Activated naive CD4-positive, alpha-beta T cell treated with anti-CD3 and anti-CD28 coated beads, Interleukin-2, amount 50 U/mL, for 24 hours (primary cell): ENCODE measurements at regions not wholly inside any gene's neighbourhood (a gene's known extent, or its start where the extent isn't known, plus 50 kb on each side); places are given as distances from the start of the nearest gene placed in this dataset.

Source experiments
- H3K27ac Mint-ChIP-seq: one replicate; pipeline ENCODE4 v1.8.0; 2021; ENCODE audit warnings: mild to moderate bottlenecking, mixed read lengths
- H3K27me3 Mint-ChIP-seq: one replicate; pipeline ENCODE4 v1.8.0; 2021; ENCODE audit warnings: mixed read lengths
- H3K36me3 Mint-ChIP-seq: one replicate; pipeline ENCODE4 v1.8.0; 2021; ENCODE audit warnings: mixed read lengths
- H3K4me1 Mint-ChIP-seq: one replicate; pipeline ENCODE4 v1.8.0; 2021; ENCODE audit warnings: mixed read lengths
- H3K4me3 Mint-ChIP-seq: one replicate; pipeline ENCODE4 v1.8.0; 2021; ENCODE audit warnings: mild to moderate bottlenecking, mixed read lengths
- H3K9me3 Mint-ChIP-seq: one replicate; pipeline ENCODE4 v1.8.0; 2021; ENCODE audit warnings: mixed read lengths

DNA sequence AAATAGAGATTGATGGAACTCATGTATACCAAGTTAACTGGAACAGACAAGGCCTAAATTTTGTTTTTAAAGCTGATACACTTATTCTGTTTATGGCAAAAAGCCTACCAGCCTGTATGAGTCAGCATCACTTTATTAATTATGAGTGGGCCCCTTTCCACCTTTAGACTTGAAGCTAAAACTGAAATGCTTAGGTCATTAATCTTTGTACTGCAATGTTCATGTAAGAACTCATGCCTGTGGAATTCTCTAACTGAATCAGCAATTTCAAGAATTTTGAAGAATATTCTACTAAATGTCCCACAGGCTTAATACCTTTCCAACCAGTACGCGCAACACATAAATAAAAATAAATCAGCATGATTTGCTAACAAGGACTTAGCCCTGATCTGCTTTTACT lies 140.2 kb upstream of the PHACTR1 start:
- no peaks in the 10 kb centered on the region for H3K9me3 Mint-ChIP-seq
- peaks cover 2% of the 10 kb centered on the region for H3K27me3 Mint-ChIP-seq
- no peaks in the 10 kb centered on the region for H3K4me1 Mint-ChIP-seq
- no peak overlapping the region for H3K4me3 Mint-ChIP-seq
- H3K36me3 Mint-ChIP-seq, result no peaks in the 10 kb centered on the region
- H3K27ac Mint-ChIP-seq, result no peak overlapping the region

DNA sequence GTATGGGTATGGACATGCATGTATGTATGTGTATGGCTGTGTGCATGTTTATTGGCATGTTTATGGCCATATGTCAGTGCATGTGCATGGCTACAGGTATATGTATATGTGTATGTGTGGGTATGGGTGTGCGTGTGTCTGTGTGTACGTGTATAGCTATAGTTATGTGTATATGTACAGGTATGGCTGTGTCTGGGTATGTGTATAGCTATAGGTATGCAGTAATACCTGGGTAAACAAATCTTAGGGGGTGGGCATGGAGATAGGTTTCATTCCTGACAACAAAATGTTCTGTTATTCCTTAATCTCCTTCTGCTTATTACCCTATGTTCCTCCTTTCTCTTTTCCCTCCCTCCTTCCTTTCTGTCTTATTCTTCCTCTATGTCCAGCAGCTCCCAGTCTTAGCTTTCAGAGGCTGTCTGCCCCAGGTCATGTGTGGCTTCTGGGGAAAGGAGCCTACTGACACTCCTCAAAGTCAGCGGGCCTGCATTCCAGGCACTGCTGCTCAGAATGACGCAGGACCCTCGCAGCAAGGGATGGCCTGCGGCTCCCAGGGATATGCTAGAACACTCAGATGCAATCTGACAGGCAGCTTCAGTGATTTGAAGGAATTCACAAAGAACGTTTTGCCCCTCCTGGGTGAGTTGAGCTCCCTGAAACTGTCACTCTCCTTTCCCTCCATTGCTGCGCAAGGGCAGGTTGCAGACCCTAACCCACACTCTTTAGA lies 139.3 kb upstream of the PHACTR1 start:
- no peak overlapping the region for H3K27ac Mint-ChIP-seq
- H3K4me1 Mint-ChIP-seq, result no peaks in the 10 kb centered on the region

DNA sequence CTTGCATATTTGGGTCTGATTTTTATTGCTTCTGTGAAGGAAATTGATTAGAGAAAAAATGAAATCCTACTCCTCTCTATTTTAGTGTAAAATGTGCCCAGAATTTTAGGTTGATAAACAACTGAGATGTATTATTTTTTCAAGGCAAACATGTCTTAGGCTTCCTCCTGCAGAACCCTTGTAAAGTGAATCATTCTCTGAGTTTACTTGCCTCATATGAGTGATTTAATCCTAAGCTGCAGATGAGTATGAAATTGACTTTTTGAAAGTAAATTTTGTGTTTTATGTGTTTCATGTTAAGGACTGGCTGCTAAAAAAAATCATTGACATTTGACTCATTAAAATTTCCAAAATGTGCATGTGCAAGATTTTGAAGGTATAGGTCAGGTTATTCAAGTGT lies 138.5 kb upstream of the PHACTR1 start:
- Mint-ChIP-seq H3K36me3 (no peaks in the 10 kb centered on the region), H3K4me3 (no peak overlapping the region), H3K27me3 (peaks cover 2% of the 10 kb centered on the region), H3K27ac (no peak overlapping the region), H3K9me3 (no peaks in the 10 kb centered on the region), H3K4me1 (no peaks in the 10 kb centered on the region)

More for the DNA sequence above, 139.3 kb upstream of the PHACTR1 start:
- H3K27me3 Mint-ChIP-seq, result peaks cover 2% of the 10 kb centered on the region
- H3K9me3 Mint-ChIP-seq, result no peaks in the 10 kb centered on the region
- H3K4me3 Mint-ChIP-seq, result no peak overlapping the region
- no peaks in the 10 kb centered on the region for H3K36me3 Mint-ChIP-seq

DNA sequence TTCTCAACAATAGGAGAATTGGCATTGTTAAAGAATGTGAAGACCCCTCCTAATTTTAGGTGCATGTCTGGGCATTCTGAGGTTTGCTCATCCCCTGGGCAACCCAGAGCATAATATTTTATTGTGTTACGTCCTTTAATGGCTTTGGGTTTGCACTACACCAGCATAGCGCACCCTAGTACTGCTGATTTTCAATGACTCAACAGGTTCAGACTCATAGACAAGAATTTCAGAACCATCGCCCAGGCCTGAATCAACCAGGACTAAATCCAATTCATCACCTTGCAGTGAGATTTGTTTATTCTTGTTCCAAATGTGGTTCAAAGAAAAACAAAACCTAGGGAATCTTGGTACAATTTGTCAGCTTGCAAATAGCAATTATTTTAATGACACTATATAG lies 137.8 kb upstream of the PHACTR1 start:
- Mint-ChIP-seq H3K27me3 (peaks cover 3% of the 10 kb centered on the region), H3K4me1 (no peaks in the 10 kb centered on the region), H3K4me3 (no peak overlapping the region), H3K9me3 (no peaks in the 10 kb centered on the region), H3K36me3 (no peaks in the 10 kb centered on the region), H3K27ac (no peak overlapping the region)

GRCh38 chr6:12580290-12580689 lies 136.3 kb upstream of the PHACTR1 start:
- no peak overlapping the region for H3K27ac Mint-ChIP-seq
- no peaks in the 10 kb centered on the region for H3K9me3 Mint-ChIP-seq
- H3K36me3 Mint-ChIP-seq, result no peaks in the 10 kb centered on the region
- no peaks in the 10 kb centered on the region for H3K4me1 Mint-ChIP-seq
- H3K27me3 Mint-ChIP-seq, result peaks cover 5% of the 10 kb centered on the region
- H3K4me3 Mint-ChIP-seq, result no peak overlapping the region

DNA sequence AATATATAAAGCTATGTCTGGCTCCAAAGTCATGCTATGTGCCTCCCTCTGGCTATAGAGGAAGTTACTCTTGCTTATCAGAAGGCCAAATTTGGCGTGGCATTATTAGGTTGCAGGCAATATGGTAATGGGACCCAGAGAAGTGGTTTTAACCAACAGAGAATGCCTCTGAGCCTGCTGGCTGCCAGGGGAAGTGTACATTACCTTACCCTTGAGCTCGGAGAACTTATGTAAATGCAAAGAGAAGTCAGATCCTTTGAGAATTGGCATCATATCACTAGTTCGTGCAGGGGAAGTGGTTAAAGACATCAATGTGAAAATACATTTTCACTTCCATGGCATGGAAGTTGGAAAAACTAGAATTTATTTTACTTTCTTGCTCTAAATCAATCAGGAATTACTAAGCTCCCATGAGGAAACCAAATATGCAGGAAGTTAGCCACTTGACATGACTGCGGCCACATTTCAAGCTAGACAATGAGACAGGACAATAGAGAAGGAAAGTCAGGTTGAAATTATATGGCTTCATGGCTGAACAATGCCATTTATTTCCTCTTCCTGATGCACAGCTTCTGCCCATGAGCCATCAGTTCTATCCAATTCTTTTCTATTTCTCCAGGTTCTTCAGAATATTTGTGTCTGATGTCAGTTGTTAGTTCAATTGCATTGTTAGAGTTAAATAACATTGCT lies 134.0 kb upstream of the PHACTR1 start:
- Mint-ChIP-seq H3K9me3 (no peaks in the 10 kb centered on the region), H3K27ac (no peak overlapping the region), H3K36me3 (no peaks in the 10 kb centered on the region), H3K4me3 (no peak overlapping the region), H3K27me3 (peaks cover 11% of the 10 kb centered on the region), H3K4me1 (no peaks in the 10 kb centered on the region)

DNA sequence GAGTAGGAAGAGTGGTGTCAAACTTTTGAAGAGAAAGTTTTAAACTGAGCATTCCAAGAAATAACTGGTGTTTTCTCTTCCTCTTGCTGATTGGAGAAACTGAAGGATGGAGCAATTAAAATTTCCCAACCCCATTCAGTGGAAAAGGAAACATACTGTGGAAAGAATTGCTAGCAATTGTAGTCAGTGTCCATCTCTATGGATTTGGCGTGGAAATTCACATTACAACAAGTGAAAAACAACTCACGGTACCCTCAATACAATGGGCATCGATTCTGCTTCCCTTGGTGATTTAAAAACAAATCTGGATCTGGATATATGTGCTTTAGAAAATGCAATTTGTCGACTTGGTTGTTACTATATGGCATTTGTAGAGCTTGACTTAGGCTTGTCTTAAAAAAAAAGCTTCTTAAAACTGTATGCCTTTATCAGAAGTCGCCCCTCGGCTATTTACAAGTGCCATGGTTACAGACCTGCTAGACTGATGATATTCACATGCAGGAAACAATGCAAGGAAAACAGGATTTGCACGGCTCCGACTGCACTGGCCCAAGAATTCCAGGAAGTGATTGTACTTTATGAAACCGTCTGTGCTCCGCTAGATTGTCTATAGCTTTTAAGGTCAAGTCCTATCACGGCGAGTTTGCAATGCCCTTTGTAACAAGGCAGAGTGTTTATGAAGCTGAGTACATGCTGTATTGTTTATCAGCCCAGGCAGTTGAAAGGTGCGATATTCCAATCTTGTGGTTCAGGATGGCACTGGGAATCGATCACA lies 131.7 kb upstream of the PHACTR1 start:
- H3K4me3 Mint-ChIP-seq, result no peak overlapping the region
- no peaks in the 10 kb centered on the region for H3K36me3 Mint-ChIP-seq
- no peaks in the 10 kb centered on the region for H3K4me1 Mint-ChIP-seq
- H3K27ac Mint-ChIP-seq, result no peak overlapping the region
- no peaks in the 10 kb centered on the region for H3K9me3 Mint-ChIP-seq
- peaks cover 11% of the 10 kb centered on the region for H3K27me3 Mint-ChIP-seq

DNA sequence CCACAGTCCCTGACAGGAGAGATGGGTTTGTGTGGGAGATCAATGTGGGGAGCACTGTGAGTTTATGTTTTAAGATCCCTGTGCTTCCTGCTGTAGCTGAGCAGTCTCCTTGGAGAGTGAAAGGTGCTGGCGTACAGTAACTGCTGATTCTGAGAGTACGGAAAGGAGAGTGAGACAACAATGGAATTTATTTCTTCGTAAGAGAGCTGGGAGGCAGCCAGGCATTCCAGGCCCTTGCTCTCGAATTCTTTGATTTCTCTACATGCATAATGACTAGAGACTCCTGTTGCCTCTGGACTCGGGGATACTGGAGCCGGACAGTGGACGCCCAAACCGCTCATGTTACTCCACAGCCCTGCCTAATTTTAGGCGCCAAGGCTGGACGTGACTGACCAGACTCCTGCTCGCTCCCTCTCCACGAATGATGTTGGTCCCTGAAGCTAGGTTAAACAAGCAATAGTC lies 131.0 kb upstream of the PHACTR1 start:
- Mint-ChIP-seq H3K9me3 (no peaks in the 10 kb centered on the region), H3K4me3 (no peak overlapping the region), H3K27ac (no peak overlapping the region), H3K4me1 (no peaks in the 10 kb centered on the region), H3K36me3 (no peaks in the 10 kb centered on the region), H3K27me3 (peaks cover 11% of the 10 kb centered on the region)

DNA sequence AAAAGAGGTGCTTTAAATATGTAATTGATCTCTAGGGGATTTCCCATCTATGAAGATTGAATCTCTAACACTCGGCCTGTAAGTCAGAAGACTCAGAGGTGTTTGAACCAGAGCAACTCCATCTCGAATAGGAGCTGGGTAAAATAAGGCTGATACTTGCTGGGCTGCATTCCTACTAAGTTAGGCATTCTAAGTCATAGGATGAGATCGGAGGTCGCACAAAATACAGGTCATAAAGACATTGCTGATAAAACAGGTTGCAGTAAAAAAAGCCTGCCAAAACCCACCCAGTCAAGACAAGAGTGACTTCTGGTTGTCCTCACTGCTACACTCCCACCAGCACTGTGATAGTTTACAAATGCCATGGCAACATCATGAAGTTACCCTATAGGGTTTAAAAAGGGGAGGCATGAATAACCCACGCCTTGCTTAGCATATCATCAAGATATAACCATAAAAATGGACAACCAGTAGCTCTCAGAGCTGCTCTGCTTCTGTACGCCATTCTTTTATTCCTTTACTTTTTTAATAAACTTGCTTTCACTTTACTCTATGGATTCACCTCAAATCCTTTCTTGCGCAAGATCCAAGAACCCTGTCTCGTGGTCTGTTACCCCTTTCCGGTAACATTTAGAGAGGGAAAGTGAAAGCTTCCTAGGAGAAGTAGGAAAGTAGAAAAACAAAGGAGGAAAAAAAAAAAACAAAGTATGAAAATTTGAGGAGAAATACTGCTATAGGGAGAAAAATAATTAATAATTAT lies 129.7 kb upstream of the PHACTR1 start:
- H3K9me3 Mint-ChIP-seq, result no peaks in the 10 kb centered on the region
- H3K4me1 Mint-ChIP-seq, result no peaks in the 10 kb centered on the region
- H3K4me3 Mint-ChIP-seq, result no peak overlapping the region
- no peaks in the 10 kb centered on the region for H3K36me3 Mint-ChIP-seq
- no peak overlapping the region for H3K27ac Mint-ChIP-seq
- peaks cover 11% of the 10 kb centered on the region for H3K27me3 Mint-ChIP-seq

- Mint-ChIP-seq H3K4me1 (no peaks in the 10 kb centered on the region), H3K4me3 (no peak overlapping the region), H3K36me3 (no peaks in the 10 kb centered on the region), H3K27ac (no peak overlapping the region), H3K27me3 (peaks cover 15% of the 10 kb centered on the region), H3K9me3 (no peaks in the 10 kb centered on the region)
Observed at GRCh38 chr6:12590901-12591300, 125.7 kb upstream of the PHACTR1 start.

- Mint-ChIP-seq H3K4me3 (no peak overlapping the region), H3K27me3 (peaks cover 10% of the 10 kb centered on the region)
Observed at GRCh38 chr6:12592634-12593033, 123.9 kb upstream of the PHACTR1 start.

DNA sequence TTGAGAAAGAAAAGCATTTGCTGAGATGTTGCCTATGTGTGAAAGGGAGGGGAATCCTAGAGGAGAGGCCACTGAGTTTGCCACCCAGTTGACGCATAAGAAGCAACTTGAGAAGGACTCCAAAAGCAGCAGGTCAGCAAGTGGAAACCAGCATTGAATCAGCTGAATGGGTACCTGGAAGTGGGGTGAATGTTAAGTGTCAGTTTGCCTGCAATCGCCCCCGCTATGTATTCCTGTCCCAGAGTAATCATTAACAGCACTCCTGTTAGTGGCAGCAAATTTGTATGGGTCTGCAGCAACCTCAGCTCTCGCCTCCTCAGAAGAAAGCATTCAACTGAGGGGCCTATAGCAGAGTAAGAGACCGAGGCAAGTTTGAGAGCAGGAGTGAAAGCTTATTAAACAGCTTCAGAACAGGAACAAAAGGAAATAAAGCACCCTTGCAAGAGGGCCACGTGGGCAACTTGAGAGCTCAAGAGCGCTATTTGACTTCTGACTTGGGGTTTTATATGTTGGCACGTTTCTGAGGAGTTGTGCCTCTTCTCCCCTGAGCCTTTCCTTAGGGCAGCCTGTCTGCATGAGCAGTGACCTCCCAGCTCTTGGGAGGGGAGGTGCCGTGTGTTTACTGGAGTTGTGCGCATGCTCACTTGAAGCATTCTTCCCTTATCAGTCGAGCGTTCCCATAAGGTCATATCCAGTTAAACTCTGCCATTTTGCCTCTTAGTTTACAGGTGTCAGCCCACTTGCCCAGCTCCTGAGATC lies 122.6 kb upstream of the PHACTR1 start:
- no peak overlapping the region for H3K4me3 Mint-ChIP-seq
- no peaks in the 10 kb centered on the region for H3K36me3 Mint-ChIP-seq
- no peak overlapping the region for H3K27ac Mint-ChIP-seq
- peaks cover 7% of the 10 kb centered on the region for H3K27me3 Mint-ChIP-seq
- no peaks in the 10 kb centered on the region for H3K4me1 Mint-ChIP-seq
- H3K9me3 Mint-ChIP-seq, result no peaks in the 10 kb centered on the region

More at GRCh38 chr6:12592634-12593033, 123.9 kb upstream of the PHACTR1 start:
- no peak overlapping the region for H3K27ac Mint-ChIP-seq
- H3K9me3 Mint-ChIP-seq, result no peaks in the 10 kb centered on the region
- no peaks in the 10 kb centered on the region for H3K4me1 Mint-ChIP-seq
- H3K36me3 Mint-ChIP-seq, result no peaks in the 10 kb centered on the region

DNA sequence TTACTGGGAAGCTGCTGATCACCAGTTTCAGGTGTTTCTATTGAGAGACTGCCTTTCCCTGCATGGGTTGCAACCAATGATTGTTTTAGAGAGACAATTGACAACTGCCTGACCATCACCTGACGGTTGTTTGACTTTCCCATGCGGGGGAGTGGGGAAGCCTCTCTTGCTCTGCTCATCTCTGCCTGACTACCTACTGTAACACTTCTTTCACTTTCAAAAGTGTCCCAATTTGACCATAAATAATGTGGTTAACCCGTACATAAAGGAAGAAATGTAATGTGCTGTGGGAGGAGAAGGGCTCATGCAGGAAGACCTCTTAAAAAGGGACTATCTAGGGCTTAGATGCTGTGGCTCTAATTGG lies 122.1 kb upstream of the PHACTR1 start:
- H3K4me3 Mint-ChIP-seq, result no peak overlapping the region
- H3K27ac Mint-ChIP-seq, result no peak overlapping the region
- no peaks in the 10 kb centered on the region for H3K4me1 Mint-ChIP-seq
- H3K27me3 Mint-ChIP-seq, result peaks cover 7% of the 10 kb centered on the region
- H3K36me3 Mint-ChIP-seq, result no peaks in the 10 kb centered on the region
- H3K9me3 Mint-ChIP-seq, result no peaks in the 10 kb centered on the region

DNA sequence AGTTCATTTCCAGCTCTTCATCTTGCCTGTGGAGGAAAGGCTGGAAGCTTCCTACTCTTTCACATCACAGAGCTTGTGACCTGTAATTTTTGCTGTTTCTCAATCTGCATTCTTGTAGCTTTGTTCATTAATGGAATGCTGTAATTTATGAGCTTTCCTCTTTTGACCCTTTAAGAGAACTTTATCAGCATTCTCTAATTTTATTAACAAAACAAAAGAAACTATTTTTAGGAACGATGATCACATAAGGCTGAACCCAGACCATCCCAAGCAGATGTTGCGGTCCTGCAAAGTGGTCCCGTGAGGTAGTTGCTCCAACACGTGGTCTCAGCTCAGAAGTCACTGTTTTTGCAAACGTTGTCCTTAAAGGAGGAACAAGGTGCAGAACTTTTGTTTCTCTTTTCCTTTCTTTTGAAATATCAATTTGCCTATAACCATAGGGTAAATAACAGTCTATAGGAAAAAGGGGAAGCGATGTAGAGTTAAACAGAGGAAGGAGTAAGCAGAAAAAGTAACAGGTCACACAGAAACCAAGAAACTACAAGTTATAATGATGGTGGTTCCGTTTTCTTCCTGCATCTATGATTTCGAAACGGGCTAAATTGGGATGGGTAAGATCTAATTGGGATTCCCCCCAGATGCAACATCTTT lies 121.3 kb upstream of the PHACTR1 start:
- Mint-ChIP-seq H3K27ac (no peak overlapping the region), H3K4me3 (no peak overlapping the region), H3K9me3 (no peaks in the 10 kb centered on the region), H3K27me3 (peaks cover 8% of the 10 kb centered on the region), H3K36me3 (no peaks in the 10 kb centered on the region), H3K4me1 (no peaks in the 10 kb centered on the region)
